T-helper 2 cell treated with Interferon-gamma antibody and Interleukin-4, amounts not matched to agents 5 μg/mL and 100 μg/mL, for 36 hours (primary cell): ENCODE measurements at regions not wholly inside any gene's neighbourhood (a gene's known extent, or its start where the extent isn't known, plus 50 kb on each side); places are given as distances from the start of the nearest gene placed in this dataset.
A peak's percentile ranks its signal among the peaks of the same experiment; 100 is the strongest.

Source experiments
- DNase-seq: peaks from one replicate; pipeline ENCODE4 v3.0.0; 2021; ENCODE audit warnings: low spot score
- H3K27ac Mint-ChIP-seq: one replicate; pipeline ENCODE4 v1.8.0; 2021; ENCODE audit warnings: mild to moderate bottlenecking, mixed read lengths
- H3K27me3 Mint-ChIP-seq: one replicate; pipeline ENCODE4 v1.8.0; 2021; ENCODE audit warnings: low read depth, mixed read lengths
- H3K36me3 Mint-ChIP-seq: one replicate; pipeline ENCODE4 v1.8.0; 2021; ENCODE audit warnings: low read depth, mixed read lengths
- H3K4me1 Mint-ChIP-seq: one replicate; pipeline ENCODE4 v1.8.0; 2021; ENCODE audit warnings: low read depth, mixed read lengths
- H3K4me3 Mint-ChIP-seq: one replicate; pipeline ENCODE4 v1.8.0; 2022; ENCODE audit warnings: mild to moderate bottlenecking, moderate library complexity, mixed read lengths
- H3K9me3 Mint-ChIP-seq: one replicate; pipeline ENCODE4 v1.8.0; 2021; ENCODE audit warnings: mixed read lengths

DNA sequence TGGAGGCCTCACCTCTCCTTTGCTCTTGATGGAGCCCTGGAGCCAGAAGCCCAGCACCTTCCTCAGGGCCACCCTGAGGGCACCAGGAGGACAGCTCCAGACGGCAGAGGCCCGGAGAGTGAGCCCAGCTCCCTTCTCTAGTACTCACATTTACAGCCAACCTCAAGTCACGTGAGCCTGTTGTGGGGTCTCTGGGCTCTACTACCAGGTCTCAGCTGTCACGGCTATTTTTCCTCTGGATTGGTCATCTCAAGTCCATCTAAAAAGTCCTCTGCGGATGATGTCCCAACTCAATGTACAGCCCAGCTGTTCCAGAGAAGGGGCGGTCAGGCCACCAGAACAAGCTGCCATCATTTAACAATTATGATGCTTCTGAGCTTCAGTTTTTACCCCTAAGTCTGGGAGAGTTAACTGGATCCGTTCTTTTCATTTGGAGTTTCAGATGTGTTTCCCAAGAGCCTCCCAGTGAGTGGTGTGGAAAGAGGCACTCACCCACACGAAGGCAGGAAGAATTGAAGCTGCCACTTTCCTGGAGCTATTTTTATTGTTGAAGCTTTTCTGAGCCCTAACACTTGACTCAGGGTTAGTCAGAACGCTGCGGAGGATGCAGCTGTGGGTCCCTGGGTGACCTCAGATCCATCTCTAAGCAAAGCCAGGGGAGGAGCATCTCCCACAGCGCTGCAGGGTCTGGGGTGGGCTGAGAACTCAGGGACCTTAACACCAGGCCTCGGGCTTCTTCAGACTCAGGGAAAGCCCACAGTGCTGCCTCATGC lies 143.5 kb upstream of the UBL3 start:
- no peaks in the 10 kb centered on the region for H3K36me3 Mint-ChIP-seq
- H3K27me3 Mint-ChIP-seq, result no peaks in the 10 kb centered on the region
- H3K4me3 Mint-ChIP-seq, result no peak overlapping the region
- H3K27ac Mint-ChIP-seq, result no peak overlapping the region
- H3K9me3 Mint-ChIP-seq, result no peaks in the 10 kb centered on the region
- H3K4me1 Mint-ChIP-seq, result peaks cover 1% of the 10 kb centered on the region
- DNase-seq, result no peak

DNA sequence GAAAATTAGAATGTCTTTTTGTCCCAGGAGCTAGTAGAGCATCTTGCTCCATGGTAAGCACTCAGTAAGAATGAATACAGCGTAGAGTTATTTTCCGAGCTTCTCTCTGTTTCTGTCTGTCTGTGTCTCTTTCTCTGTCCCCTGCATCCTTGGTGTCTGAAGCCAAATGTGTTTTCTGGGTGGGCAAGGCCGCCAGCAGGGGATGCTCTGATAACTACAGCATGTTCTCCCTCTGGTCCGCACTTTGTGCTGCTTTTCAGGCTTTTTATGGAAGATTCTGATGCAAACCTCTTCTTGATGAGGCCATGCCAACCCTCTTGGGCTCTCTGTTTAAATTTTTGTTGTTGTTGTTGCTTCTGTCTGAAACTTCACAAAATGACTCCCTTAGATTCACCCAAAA lies 142.8 kb upstream of the UBL3 start:
- Mint-ChIP-seq H3K27me3 (no peaks in the 10 kb centered on the region), H3K4me3 (no peak overlapping the region), H3K36me3 (peaks cover 1% of the 10 kb centered on the region), H3K4me1 (peaks cover under 1% of the 10 kb centered on the region), H3K27ac (no peak overlapping the region), H3K9me3 (peaks cover 2% of the 10 kb centered on the region)
- no peak for DNase-seq

DNA sequence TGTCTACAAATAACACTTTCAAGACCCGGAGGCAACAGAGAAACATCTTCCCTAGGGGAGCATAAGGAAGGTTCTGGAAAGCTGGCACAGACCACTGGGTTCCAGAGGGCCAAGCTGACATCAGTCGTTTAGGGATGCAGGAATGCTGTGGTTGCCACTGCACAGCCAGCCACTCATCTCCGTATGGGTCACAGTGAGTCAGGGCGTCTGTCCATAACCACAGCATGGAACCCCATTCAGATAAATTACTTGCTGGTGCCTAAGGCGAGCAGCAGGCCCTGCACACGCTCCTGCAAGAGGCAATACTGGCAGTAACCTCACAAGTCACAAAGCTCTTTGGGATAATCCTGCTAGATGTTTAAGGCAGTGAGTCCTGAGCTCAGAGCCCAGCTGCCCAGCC lies 140.9 kb upstream of the UBL3 start:
- H3K27me3 Mint-ChIP-seq, result peaks cover 16% of the 10 kb centered on the region
- no peak for DNase-seq
- H3K4me1 Mint-ChIP-seq, result peaks cover 2% of the 10 kb centered on the region
- peaks cover 4% of the 10 kb centered on the region for H3K36me3 Mint-ChIP-seq
- H3K9me3 Mint-ChIP-seq, result peaks cover 21% of the 10 kb centered on the region
- no peak overlapping the region for H3K4me3 Mint-ChIP-seq
- H3K27ac Mint-ChIP-seq, result no peak overlapping the region

DNA sequence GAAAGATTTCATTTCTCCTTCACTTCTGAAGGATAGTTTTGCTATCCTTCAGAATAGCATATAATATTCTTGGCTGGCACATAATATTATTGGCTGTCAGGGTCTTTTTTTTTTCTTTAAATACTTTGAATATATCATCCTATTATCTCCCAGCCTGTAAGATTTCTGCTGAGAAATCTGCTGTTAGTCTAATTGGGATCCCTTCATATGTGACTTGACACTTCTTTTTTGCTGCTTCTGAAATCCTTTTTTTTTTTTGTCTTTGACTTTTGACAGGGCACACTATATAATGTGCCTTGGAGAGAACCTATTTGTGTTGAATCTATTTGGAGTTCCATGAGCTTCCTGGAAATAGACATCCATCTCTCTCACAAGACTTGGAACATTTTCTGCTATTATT lies 136.9 kb upstream of the UBL3 start:
- peaks cover 2% of the 10 kb centered on the region for H3K4me1 Mint-ChIP-seq
- peaks cover 46% of the 10 kb centered on the region for H3K27me3 Mint-ChIP-seq
- H3K9me3 Mint-ChIP-seq, result peaks cover 22% of the 10 kb centered on the region
- peaks cover 4% of the 10 kb centered on the region for H3K36me3 Mint-ChIP-seq
- no peak for DNase-seq
- no peak overlapping the region for H3K4me3 Mint-ChIP-seq
- no peak overlapping the region for H3K27ac Mint-ChIP-seq

DNA sequence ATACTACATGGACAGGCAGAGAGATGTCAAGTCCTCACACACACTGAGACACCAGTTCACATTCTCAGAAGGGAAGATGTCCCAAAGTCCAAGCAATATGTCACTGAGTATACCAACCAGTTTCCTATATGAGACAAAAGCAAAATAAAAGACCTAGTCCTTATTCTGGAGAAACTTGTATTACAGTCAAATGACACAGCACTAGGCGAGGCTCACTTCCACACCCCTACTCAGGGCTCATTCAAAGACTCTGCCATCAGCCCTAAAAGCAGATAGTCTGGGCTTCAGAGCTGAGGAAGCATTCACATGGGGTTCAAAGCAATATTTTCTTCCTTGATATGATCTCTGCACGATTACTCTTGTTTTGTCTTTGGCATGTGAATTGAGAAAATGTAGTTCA lies 129.9 kb upstream of the UBL3 start:
- H3K27ac Mint-ChIP-seq, result no peak overlapping the region
- H3K4me1 Mint-ChIP-seq, result peaks cover 5% of the 10 kb centered on the region
- H3K4me3 Mint-ChIP-seq, result no peak overlapping the region
- no peaks in the 10 kb centered on the region for H3K9me3 Mint-ChIP-seq
- H3K27me3 Mint-ChIP-seq, result peaks cover 27% of the 10 kb centered on the region
- no peak for DNase-seq
- H3K36me3 Mint-ChIP-seq, result no peaks in the 10 kb centered on the region

DNA sequence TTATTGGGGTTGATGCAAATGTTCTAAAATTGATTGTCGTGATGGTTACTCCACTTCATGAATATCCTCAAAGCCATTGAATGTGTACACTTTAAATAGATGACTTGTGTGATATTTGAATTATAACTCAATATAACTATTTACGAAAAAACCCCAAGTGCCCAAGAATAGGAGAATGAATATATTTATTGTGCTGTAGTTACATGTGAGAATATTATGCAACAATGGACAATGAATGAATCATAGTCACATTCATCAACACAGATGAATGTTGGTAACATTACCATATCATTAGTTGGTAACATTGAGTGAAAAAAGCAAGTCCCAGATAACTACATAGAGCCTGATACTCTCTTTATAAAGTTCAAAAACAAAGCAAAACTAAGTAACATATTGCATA lies 127.8 kb upstream of the UBL3 start:
- H3K27me3 Mint-ChIP-seq, result peaks cover 14% of the 10 kb centered on the region
- no peak for DNase-seq
- no peak overlapping the region for H3K4me3 Mint-ChIP-seq
- no peak overlapping the region for H3K27ac Mint-ChIP-seq
- H3K36me3 Mint-ChIP-seq, result no peaks in the 10 kb centered on the region
- H3K9me3 Mint-ChIP-seq, result no peaks in the 10 kb centered on the region
- H3K4me1 Mint-ChIP-seq, result peaks cover 16% of the 10 kb centered on the region

DNA sequence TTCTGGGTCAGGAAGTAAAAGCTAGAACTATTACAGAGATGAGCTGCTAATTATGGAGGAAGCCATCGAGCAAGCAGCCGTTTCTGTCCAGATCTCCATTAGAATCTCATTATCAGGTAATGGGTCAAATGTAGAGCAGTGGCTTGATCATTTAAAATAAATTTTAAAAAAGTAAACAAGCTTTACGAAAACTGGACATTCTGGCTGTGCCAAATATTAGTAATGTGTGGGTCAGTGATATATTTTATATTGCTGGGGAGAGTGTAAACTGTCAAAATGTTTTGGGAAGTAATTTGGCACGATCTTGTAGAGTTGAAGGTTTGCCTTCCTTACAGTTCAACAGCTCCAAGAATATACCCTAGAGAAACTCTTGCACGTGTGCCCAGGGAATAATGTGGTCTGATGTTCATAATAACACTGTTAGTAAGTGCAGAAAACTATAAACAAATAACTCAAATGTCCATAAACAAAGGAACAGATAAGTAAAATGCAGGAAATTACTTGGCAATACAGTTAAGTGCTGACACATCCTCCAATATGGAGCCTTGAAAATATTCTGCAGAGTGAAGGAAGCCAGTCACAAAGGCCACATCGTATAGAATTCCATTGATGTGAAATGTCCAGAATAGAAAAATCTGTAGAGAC lies 127.2 kb upstream of the UBL3 start:
- Mint-ChIP-seq H3K27ac (no peak overlapping the region), H3K4me3 (no peak overlapping the region), H3K27me3 (peaks cover 8% of the 10 kb centered on the region), H3K9me3 (no peaks in the 10 kb centered on the region), H3K4me1 (peaks cover 16% of the 10 kb centered on the region), H3K36me3 (no peaks in the 10 kb centered on the region)
- DNase-seq, result no peak

DNA sequence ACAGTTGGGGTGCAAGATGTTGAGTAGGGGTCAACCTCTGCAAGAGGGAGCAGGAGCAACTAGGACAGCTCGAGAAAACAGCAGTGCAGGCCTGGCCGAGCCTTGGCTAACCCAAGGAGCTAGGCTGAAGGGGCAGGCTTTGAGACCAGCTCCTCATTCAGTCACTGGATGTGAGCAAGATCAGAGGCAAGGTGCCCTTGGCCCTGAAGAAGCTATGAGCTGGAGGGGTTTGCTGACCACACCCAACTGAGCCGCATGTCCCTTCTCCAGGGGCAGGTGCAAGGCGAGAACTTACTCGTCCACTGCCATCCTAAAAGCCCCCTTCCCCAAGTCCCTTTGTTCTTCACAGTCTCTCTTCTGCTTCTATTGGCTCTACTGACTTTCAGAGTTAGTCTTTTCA lies 126.1 kb upstream of the UBL3 start:
- no peaks in the 10 kb centered on the region for H3K9me3 Mint-ChIP-seq
- no peak for DNase-seq
- H3K4me1 Mint-ChIP-seq, result peaks cover 18% of the 10 kb centered on the region
- no peak overlapping the region for H3K27ac Mint-ChIP-seq
- H3K27me3 Mint-ChIP-seq, result no peaks in the 10 kb centered on the region
- H3K36me3 Mint-ChIP-seq, result no peaks in the 10 kb centered on the region
- no peak overlapping the region for H3K4me3 Mint-ChIP-seq

DNA sequence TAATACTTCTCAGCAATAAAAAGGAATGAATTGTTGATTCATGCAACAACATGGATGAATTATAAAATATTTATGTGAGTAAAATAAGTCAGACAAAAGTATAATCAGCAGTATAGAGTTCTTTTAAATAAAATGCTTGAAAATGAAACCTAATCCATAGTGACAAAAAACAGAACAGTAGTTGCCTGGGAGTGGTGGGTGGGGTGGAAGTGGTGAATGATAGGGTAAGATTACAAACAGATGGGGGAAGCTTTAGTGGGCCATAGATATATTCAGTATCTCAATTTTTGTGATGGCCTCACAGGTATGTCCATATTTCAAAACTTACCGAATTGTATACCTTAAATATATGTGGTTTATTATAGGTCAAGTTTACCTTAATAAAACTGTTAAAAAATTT lies 124.9 kb upstream of the UBL3 start:
- Mint-ChIP-seq H3K9me3 (no peaks in the 10 kb centered on the region), H3K27me3 (no peaks in the 10 kb centered on the region), H3K4me1 (peaks cover 22% of the 10 kb centered on the region), H3K4me3 (peak overlapping the region; percentile 19), H3K36me3 (no peaks in the 10 kb centered on the region), H3K27ac (no peak overlapping the region)
- DNase-seq, result no peak

DNA sequence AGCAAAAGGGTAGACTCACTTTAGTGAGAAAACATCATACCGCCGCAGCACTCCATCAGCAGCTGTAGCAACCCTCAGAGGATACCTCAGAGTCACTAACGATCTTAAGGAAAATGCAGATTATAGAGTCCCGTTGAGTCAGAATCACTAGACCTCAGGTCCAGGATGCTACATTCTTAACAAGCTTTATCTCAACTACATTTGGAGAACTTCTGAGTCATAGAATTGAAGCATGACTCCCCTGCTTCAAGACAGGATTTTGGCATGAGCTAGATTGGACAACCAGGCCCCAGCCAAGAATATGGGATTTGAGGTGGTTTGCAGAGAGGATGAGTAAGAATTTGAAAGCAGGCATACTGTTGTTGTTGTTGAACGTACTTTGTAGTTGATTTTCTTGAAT lies 118.9 kb upstream of the UBL3 start:
- Mint-ChIP-seq H3K4me1 (peaks cover 13% of the 10 kb centered on the region), H3K27ac (no peak overlapping the region), H3K27me3 (peaks cover 8% of the 10 kb centered on the region), H3K9me3 (peaks cover 16% of the 10 kb centered on the region), H3K36me3 (no peaks in the 10 kb centered on the region), H3K4me3 (no peak overlapping the region)
- no peak for DNase-seq

DNA sequence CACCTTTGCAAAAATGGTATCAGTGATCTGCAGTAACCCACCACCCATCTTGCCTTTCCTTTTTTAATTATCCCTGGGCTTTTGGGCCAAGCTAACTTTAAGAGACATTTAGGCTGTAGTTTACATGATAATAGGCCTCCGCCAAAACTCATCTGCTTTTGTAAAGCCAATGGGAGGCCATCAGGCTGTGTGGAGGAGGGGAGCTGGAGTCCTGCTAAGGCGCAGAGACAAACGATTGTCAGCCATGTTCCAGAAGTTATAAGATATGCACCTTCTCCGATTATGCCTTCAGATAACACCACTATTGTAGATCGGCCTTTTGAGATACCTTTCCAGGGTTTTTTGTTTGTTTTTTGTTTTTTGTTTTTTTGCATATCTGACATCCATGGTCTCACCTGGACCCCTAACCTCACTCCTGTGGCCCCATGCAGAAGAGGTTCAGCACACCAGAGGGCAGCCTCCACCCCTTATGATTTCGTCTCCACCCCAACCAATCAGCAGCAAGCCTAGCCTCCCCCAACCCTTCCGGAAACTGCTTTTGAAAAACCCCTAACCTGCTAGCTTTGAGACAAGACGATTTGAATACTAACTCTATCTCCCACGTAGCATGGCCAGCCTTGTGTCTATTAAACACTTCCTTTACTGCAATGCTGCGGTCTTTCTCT lies 113.9 kb upstream of the UBL3 start:
- Mint-ChIP-seq H3K36me3 (no peaks in the 10 kb centered on the region), H3K4me1 (peaks cover 22% of the 10 kb centered on the region), H3K4me3 (no peak overlapping the region), H3K27ac (no peak overlapping the region), H3K9me3 (peaks cover 16% of the 10 kb centered on the region), H3K27me3 (peaks cover 8% of the 10 kb centered on the region)
- no peak for DNase-seq

DNA sequence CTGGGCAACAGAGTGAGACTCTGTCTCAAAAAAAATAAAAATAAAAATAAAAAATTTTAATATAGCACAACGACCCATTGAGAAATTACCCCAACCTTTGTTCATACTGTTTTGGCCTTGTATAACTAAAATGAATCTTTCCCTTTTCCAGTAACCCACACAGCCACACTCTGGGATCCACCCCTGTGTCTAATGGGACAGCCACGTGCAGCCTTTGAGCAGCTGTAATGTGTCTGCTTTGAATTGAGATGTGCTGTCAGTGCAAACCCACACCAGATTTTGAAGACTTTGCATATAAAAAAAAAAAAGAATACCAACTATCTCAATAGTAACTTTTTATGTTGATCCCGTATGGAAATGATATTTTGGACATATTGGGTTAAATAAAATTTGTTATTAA lies 112.7 kb upstream of the UBL3 start:
- H3K4me1 Mint-ChIP-seq, result peaks cover 22% of the 10 kb centered on the region
- no peak overlapping the region for H3K4me3 Mint-ChIP-seq
- H3K27ac Mint-ChIP-seq, result no peak overlapping the region
- DNase-seq, result no peak
- no peaks in the 10 kb centered on the region for H3K36me3 Mint-ChIP-seq
- H3K9me3 Mint-ChIP-seq, result peaks cover 9% of the 10 kb centered on the region
- peaks cover 6% of the 10 kb centered on the region for H3K27me3 Mint-ChIP-seq

DNA sequence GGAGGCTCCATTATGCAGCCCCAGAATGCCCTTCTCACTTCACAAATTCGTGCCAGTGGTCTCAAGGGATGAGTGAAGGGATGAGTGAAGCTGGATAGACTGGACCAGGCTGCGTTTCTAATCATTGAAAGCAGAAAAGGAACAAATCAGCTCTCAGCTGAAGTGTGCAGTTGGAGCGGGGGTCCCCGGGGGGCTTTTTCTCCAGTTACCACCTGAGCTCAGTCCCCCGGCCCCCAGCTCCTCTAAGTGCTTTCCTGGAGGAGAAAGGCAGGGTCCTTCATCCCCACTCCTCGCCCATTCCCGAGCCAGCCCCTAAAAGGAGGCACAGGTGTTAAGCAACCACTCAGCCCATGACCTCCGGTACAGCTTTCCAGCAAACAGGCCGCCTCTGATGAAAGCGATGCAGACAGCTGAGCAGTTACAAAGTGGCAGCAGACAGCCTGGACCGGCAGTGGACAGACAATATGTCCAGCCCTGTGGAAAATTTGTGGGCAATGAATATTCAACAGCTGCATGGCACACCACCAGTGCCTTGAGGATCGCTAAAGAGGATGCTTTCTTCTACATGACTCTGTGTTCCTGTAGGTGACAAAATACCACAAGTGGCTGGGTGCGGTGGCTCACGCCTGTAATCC lies 110.7 kb upstream of the UBL3 start:
- DNase-seq, result no peak
- peaks cover 29% of the 10 kb centered on the region for H3K4me1 Mint-ChIP-seq
- peak overlapping the region; percentile 22 for H3K4me3 Mint-ChIP-seq
- H3K9me3 Mint-ChIP-seq, result no peaks in the 10 kb centered on the region
- peaks cover 7% of the 10 kb centered on the region for H3K27me3 Mint-ChIP-seq
- H3K27ac Mint-ChIP-seq, result peak overlapping the region; percentile 75
- H3K36me3 Mint-ChIP-seq, result no peaks in the 10 kb centered on the region

DNA sequence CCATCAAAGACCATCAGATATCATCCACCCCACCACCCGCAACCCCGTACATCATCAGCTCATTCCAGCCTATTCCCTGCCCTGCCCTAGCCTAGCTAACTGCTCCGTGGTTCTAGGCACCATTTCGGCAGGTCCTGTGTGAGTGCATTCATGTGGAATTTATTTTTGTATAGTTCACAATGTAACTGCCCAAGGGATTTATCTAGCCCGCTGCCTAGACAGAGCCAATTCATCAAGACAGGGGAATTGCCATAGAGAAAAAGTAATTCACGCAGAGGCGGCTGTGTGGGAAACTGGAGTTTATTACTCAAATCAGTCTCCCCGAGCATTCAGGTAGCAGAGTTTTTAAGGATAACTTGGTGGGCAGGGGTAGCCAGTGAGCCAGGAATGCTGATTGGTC lies 109.2 kb upstream of the UBL3 start:
- no peak overlapping the region for H3K27ac Mint-ChIP-seq
- H3K27me3 Mint-ChIP-seq, result peaks cover 7% of the 10 kb centered on the region
- DNase-seq, result no peak
- H3K9me3 Mint-ChIP-seq, result no peaks in the 10 kb centered on the region
- peaks cover 30% of the 10 kb centered on the region for H3K4me1 Mint-ChIP-seq
- no peaks in the 10 kb centered on the region for H3K36me3 Mint-ChIP-seq
- H3K4me3 Mint-ChIP-seq, result no peak overlapping the region
